WI38 (cell line): ENCODE measurements at regions not wholly inside any gene's neighbourhood (a gene's known extent, or its start where the extent isn't known, plus 50 kb on each side); places are given as distances from the start of the nearest gene placed in this dataset.

Experiments used
- H3K4me3 ChIP-seq: 2 replicates; pipeline ENCODE4 v1.5.1; 2011; ENCODE audit warnings: low read depth, mild to moderate bottlenecking, control low read depth, low read length
- CTCF ChIP-seq: IDR thresholded peaks from 2 replicates; pipeline ENCODE4 v1.5.1; 2012; ENCODE audit warnings: low read depth, mild to moderate bottlenecking, control low read depth, low read length

GRCh38 chr2:5905661-5906060 lies 213.5 kb downstream of the SOX11 start:
- TF ChIP-seq CTCF: no peak

GRCh38 chr2:5908071-5908470 lies 215.9 kb downstream of the SOX11 start:
- no peak for TF ChIP-seq CTCF

More at GRCh38 chr2:5905661-5906060, 213.5 kb downstream of the SOX11 start:
- H3K4me3 ChIP-seq: no peak overlapping the region

GRCh38 chr2:5911718-5912117 lies 219.5 kb downstream of the SOX11 start:
- TF ChIP-seq CTCF: no peak
- no peak overlapping the region for H3K4me3 ChIP-seq

More at GRCh38 chr2:5908071-5908470, 215.9 kb downstream of the SOX11 start:
- H3K4me3 ChIP-seq: no peak overlapping the region

- no peak for TF ChIP-seq CTCF
- H3K4me3 ChIP-seq: no peak overlapping the region
These were observed 221.7 kb downstream of the SOX11 start for GRCh38 chr2:5913711-5914395.

- no peak for TF ChIP-seq CTCF
- no peak overlapping the region for H3K4me3 ChIP-seq
These were observed 222.8 kb downstream of the SOX11 start for GRCh38 chr2:5914811-5915611.

GRCh38 chr2:5915881-5916310 lies 223.7 kb downstream of the SOX11 start:
- no peak overlapping the region for H3K4me3 ChIP-seq
- no peak for TF ChIP-seq CTCF

- no peak for TF ChIP-seq CTCF
- H3K4me3 ChIP-seq: no peak overlapping the region
These were observed 229.0 kb downstream of the SOX11 start for GRCh38 chr2:5921081-5921642.
